Neural progenitor cell (in vitro differentiated cells): ENCODE measurements at regions not wholly inside any gene's neighbourhood (a gene's known extent, or its start where the extent isn't known, plus 50 kb on each side); places are given as distances from the start of the nearest gene placed in this dataset.

ENCODE experiments used
- EZH2 ChIP-seq: fragments of 200-600 bp; sonication (generic); IDR thresholded peaks from 2 replicates; pipeline ENCODE4 v1.6.1; 2017; ENCODE audit warnings: antibody characterized with exemption, mild to moderate bottlenecking, moderate library complexity
- TF ChIP-seq, protein P1 (sequence below): fragments of 200-600 bp; sonication (generic); IDR thresholded peaks from 2 replicates; pipeline ENCODE4 v1.5.1; 2017; ENCODE audit warnings: antibody characterized with exemption, mild to moderate bottlenecking

- TF ChIP-seq, protein P1, sequence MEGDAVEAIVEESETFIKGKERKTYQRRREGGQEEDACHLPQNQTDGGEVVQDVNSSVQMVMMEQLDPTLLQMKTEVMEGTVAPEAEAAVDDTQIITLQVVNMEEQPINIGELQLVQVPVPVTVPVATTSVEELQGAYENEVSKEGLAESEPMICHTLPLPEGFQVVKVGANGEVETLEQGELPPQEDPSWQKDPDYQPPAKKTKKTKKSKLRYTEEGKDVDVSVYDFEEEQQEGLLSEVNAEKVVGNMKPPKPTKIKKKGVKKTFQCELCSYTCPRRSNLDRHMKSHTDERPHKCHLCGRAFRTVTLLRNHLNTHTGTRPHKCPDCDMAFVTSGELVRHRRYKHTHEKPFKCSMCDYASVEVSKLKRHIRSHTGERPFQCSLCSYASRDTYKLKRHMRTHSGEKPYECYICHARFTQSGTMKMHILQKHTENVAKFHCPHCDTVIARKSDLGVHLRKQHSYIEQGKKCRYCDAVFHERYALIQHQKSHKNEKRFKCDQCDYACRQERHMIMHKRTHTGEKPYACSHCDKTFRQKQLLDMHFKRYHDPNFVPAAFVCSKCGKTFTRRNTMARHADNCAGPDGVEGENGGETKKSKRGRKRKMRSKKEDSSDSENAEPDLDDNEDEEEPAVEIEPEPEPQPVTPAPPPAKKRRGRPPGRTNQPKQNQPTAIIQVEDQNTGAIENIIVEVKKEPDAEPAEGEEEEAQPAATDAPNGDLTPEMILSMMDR: no peak
- no peak for TF ChIP-seq EZH2
Measured at GRCh38 chr18:14936313-14936712, 188.3 kb downstream of the ANKRD30B start.
